Thyroid gland (tissue), 4 donors: ENCODE measurements at regions not wholly inside any gene's neighbourhood (a gene's known extent, or its start where the extent isn't known, plus 50 kb on each side); places are given as distances from the start of the nearest gene placed in this dataset.

Source experiments
- DNase-seq, 2 donors: peaks; one replicate each; pipeline ENCODE4 v3.0.0-alpha.2; 2019
- H3K27ac ChIP-seq, 3 donors: fragments of 200-600 bp; sonication (generic); 1 replicate in 2 of 3; 2 replicates in 1 of 3; pipeline ENCODE4 v1.5.1; 2016 to 2019; ENCODE audit warnings: mild to moderate bottlenecking in 1 of 3, moderate library complexity in 1 of 3
- H3K27me3 ChIP-seq: fragments of 200-600 bp; sonication (generic); one replicate; pipeline ENCODE4 v1.5.1; 2019
- H3K36me3 ChIP-seq, 2 donors: fragments of 200-600 bp; sonication (generic); one replicate each; pipeline ENCODE4 v1.5.1; 2016 to 2019
- H3K4me1 ChIP-seq, 2 donors: fragments of 200-600 bp; sonication (generic); one replicate each; pipeline ENCODE4 v1.5.1; 2017 to 2019
- H3K4me3 ChIP-seq, 3 donors: fragments of 200-600 bp; sonication (generic); replicated peaks in 1 of 3; 1 replicate in 2 of 3; 2 replicates in 1 of 3; pipeline ENCODE4 v1.5.1; 2016; ENCODE audit warnings: mild to moderate bottlenecking in 1 of 3
- H3K9me3 ChIP-seq: fragments of 200-600 bp; sonication (generic); one replicate; pipeline ENCODE4 v1.5.1; 2017
- CTCF ChIP-seq, 6 experiments: fragments of 200-600 bp in 3 of 6; fragments of 450-650 bp in 3 of 6; sonication (generic) in 3 of 6; IDR thresholded peaks; one replicate each; pipeline ENCODE4 v1.5.1; 2016 to 2019; ENCODE audit warnings: antibody characterized with exemption in 6 of 6, mild to moderate bottlenecking in 2 of 6, inconsistent platforms in 1 of 6, moderate library complexity in 1 of 6
- POLR2A ChIP-seq, 2 donors: fragments of 450-650 bp; IDR thresholded peaks; one replicate each; pipeline ENCODE4 v1.6.1; 2017; ENCODE audit warnings: antibody characterized with exemption in 2 of 2, mild to moderate bottlenecking in 2 of 2, moderate library complexity in 1 of 2
- WGBS, 2 donors: methylation state at CpG; one replicate each; pipeline ENCODE4 v1.1.5; 2017; 5-methylcytosine and 5-hydroxymethylcytosine counted together
- intact Hi-C: fragments of 100-400 bp; cut with DNase I; formaldehyde crosslinking; loops from one replicate; pipeline ENCODE4 v1.15.1; 2023

- WGBS, 2 donors = 92 to 95% methylated on average over 12 of the region's 13 CpGs
These were observed 165.4 kb downstream of the SEC14L1 start for GRCh38 chr17:77306048-77306789.

GRCh38 chr17:77306790-77307478, 166.2 kb downstream of the SEC14L1 start:
- Histone ChIP-seq H3K4me3 (no peak overlapping the region), H3K36me3 (no peaks in the 10 kb centered on the region), H3K4me1 (peaks cover 8 to 15% of the 10 kb centered on the region in 2 donors), H3K9me3 (no peaks in the 10 kb centered on the region), H3K27me3 (no peaks in the 10 kb centered on the region), H3K27ac (no peak overlapping the region)
- DNase-seq = no peak
- intact Hi-C loops = no loop called here
- 90 to 93% methylated on average over 12 to 15 of the region's 18 CpGs for WGBS, 2 donors
- TF ChIP-seq CTCF (IDR thresholded peaks at IDR 0.05) = no peak
- TF ChIP-seq POLR2A (IDR thresholded peaks at IDR 0.05) = no peak

More at GRCh38 chr17:77306048-77306789, 165.4 kb downstream of the SEC14L1 start:
- Histone ChIP-seq H3K36me3 (no peaks in the 10 kb centered on the region), H3K4me3 (no peak overlapping the region), H3K4me1 (peaks cover 13 to 21% of the 10 kb centered on the region in 2 donors), H3K27me3 (no peaks in the 10 kb centered on the region), H3K9me3 (no peaks in the 10 kb centered on the region), H3K27ac (no peak overlapping the region)
- intact Hi-C loops = no loop called here
- TF ChIP-seq CTCF (IDR thresholded peaks at IDR 0.05) (no peak), POLR2A (IDR thresholded peaks at IDR 0.05) (no peak)
- no peak for DNase-seq

- WGBS, 2 donors = 80 to 88% methylated on average over 11 to 12 of the region's 12 CpGs
- no peak overlapping the region for H3K27ac ChIP-seq
- intact Hi-C loops = no loop called here
These were observed 166.9 kb downstream of the SEC14L1 start for GRCh38 chr17:77307479-77308198.

GRCh38 chr17:77308861-77309726, 168.3 kb downstream of the SEC14L1 start:
- TF ChIP-seq CTCF (IDR thresholded peaks at IDR 0.05) (no peak), POLR2A (IDR thresholded peaks at IDR 0.05) (no peak)
- H3K36me3 ChIP-seq = no peaks in the 10 kb centered on the region
- WGBS, 2 donors = 80 to 82% methylated on average over 18 of the region's 18 CpGs
- no peaks in the 10 kb centered on the region for H3K27me3 ChIP-seq
- no peaks in the 10 kb centered on the region for H3K9me3 ChIP-seq
- H3K4me3 ChIP-seq = no peak overlapping the region
- peaks cover 16 to 23% of the 10 kb centered on the region in 2 donors for H3K4me1 ChIP-seq
- no peak for DNase-seq
- intact Hi-C loops = no loop called here
- H3K27ac ChIP-seq = no peak overlapping the region

More at GRCh38 chr17:77307479-77308198, 166.9 kb downstream of the SEC14L1 start:
- no peak for DNase-seq
- Histone ChIP-seq H3K36me3 (no peaks in the 10 kb centered on the region), H3K4me3 (no peak overlapping the region), H3K27me3 (no peaks in the 10 kb centered on the region), H3K4me1 (peaks cover 5 to 12% of the 10 kb centered on the region in 2 donors), H3K9me3 (no peaks in the 10 kb centered on the region)
- TF ChIP-seq CTCF (IDR thresholded peaks at IDR 0.05) (no peak), POLR2A (IDR thresholded peaks at IDR 0.05) (no peak)
